Keratinocyte (primary cell): ENCODE measurements at regions not wholly inside any gene's neighbourhood (a gene's known extent, or its start where the extent isn't known, plus 50 kb on each side); places are given as distances from the start of the nearest gene placed in this dataset.

Experiments
- DNase-seq: peaks from one replicate; pipeline ENCODE4 v3.0.0-alpha.2; 2011; ENCODE audit warnings: low read depth, missing footprints, low spot score
- FAIRE-seq: peaks from 2 replicates; lab custom pipeline; 2011; peaks lifted over from hg19 to GRCh38; lab: Jason Lieb, UNC
- H2AFZ ChIP-seq: 2 replicates; pipeline ENCODE4 v1.6.0; 2012; ENCODE audit warnings: low read length, control low read depth, inconsistent platforms; ENCODE audit not compliant: control insufficient read depth
- H3K27ac ChIP-seq: 2 replicates; pipeline ENCODE4 v1.5.1; 2011; ENCODE audit warnings: low read length; ENCODE audit not compliant: control insufficient read depth, insufficient read depth
- H3K27me3 ChIP-seq: 3 replicates; pipeline ENCODE4 v1.6.0; 2011; ENCODE audit warnings: low read length; ENCODE audit not compliant: control insufficient read depth, insufficient read depth; ENCODE audit errors: extremely low read depth
- H3K36me3 ChIP-seq, 2 experiments: 2 replicates in 1 of 2; 3 replicates in 1 of 2; pipeline ENCODE4 v1.5.1; 2011; ENCODE audit warnings: low read length in 2 of 2, mild to moderate bottlenecking in 1 of 2; ENCODE audit not compliant: control insufficient read depth in 2 of 2, insufficient read depth in 2 of 2; ENCODE audit errors: extremely low read depth in 1 of 2
- H3K4me1 ChIP-seq: 3 replicates; pipeline ENCODE4 v1.5.1; 2011; ENCODE audit warnings: low read length; ENCODE audit not compliant: control insufficient read depth, insufficient read depth; ENCODE audit errors: extremely low read depth
- H3K4me2 ChIP-seq: 3 replicates; pipeline ENCODE4 v1.6.0; 2011; ENCODE audit warnings: low read depth, low read length; ENCODE audit not compliant: control insufficient read depth, insufficient read depth; ENCODE audit errors: extremely low read depth
- H3K4me3 ChIP-seq, 3 experiments: fragments of 200-600 bp in 1 of 3; sonication (generic) in 1 of 3; 2 replicates in 2 of 3; 3 replicates in 1 of 3; pipeline ENCODE4 v1.5.1; 2011 to 2016; ENCODE audit warnings: low read length in 3 of 3, mild to moderate bottlenecking in 3 of 3, control low read depth in 2 of 3, inconsistent platforms in 1 of 3, low read depth in 1 of 3, mixed read lengths in 1 of 3, mixed run types in 1 of 3, moderate library complexity in 1 of 3; ENCODE audit not compliant: control insufficient read depth in 2 of 3, insufficient read depth in 2 of 3; ENCODE audit errors: extremely low read depth in 1 of 3
- H3K79me2 ChIP-seq: 2 replicates; pipeline ENCODE4 v1.6.0; 2012; ENCODE audit warnings: low read length; ENCODE audit not compliant: control insufficient read depth, insufficient read depth
- H3K9ac ChIP-seq: 3 replicates; pipeline ENCODE4 v1.6.0; 2011; ENCODE audit warnings: low read length; ENCODE audit not compliant: control insufficient read depth, insufficient read depth; ENCODE audit errors: extremely low read depth
- H3K9me1 ChIP-seq: 3 replicates; pipeline ENCODE4 v1.6.0; 2011; ENCODE audit warnings: low read length; ENCODE audit not compliant: control insufficient read depth, insufficient read depth; ENCODE audit errors: extremely low read depth
- H3K9me3 ChIP-seq: 2 replicates; pipeline ENCODE4 v1.5.1; 2012; ENCODE audit warnings: low read depth, low read length; ENCODE audit not compliant: control insufficient read depth
- H4K20me1 ChIP-seq: 3 replicates; pipeline ENCODE4 v1.6.0; 2011; ENCODE audit warnings: low read length; ENCODE audit not compliant: control insufficient read depth, insufficient read depth; ENCODE audit errors: extremely low read depth
- CTCF ChIP-seq, 3 experiments: IDR thresholded peaks in 1 of 3; conservative IDR thresholded peaks in 1 of 3; optimal IDR thresholded peaks in 1 of 3; 2 replicates in 2 of 3; 3 replicates in 1 of 3; pipeline versions ENCODE3 to v1.5.1; 2011; ENCODE audit warnings: low read length in 3 of 3, mild to moderate bottlenecking in 3 of 3, moderate library complexity in 2 of 3, control low read depth in 1 of 3, inconsistent platforms in 1 of 3; ENCODE audit not compliant: insufficient read depth in 2 of 3; ENCODE audit errors: extremely low read depth in 1 of 3
- EZH2 ChIP-seq: IDR thresholded peaks from one replicate; pipeline ENCODE4 v1.6.1; 2012; ENCODE audit warnings: inconsistent platforms, mild to moderate bottlenecking, low read length, moderate library complexity
- dilution Hi-C: fragments of 300-500 bp; cut with MboI; formaldehyde crosslinking; loops from one replicate; pipeline ENCODE4 v1.7.0; 2020; ENCODE audit warnings: low sequenced_read_pairs; ENCODE audit not compliant: extremely low pct_ligation_motif_present

GRCh38 chr10:107856047-107856315 is 691.5 kb upstream of the SORCS1 start:
- dilution Hi-C loops, result no loop called here
- no peaks in the 10 kb centered on the region for H3K27me3 ChIP-seq
- no peaks in the 10 kb centered on the region for H3K79me2 ChIP-seq
- H3K4me3 ChIP-seq, result no peak overlapping the region
- no peaks in the 10 kb centered on the region for H3K4me1 ChIP-seq
- H4K20me1 ChIP-seq, result no peaks in the 10 kb centered on the region
- DNase-seq (no peak), FAIRE-seq (no peak)
- no peaks in the 10 kb centered on the region for H3K9me1 ChIP-seq
- no peak overlapping the region for H3K27ac ChIP-seq
- H2AFZ ChIP-seq, result no peak overlapping the region
- no peaks in the 10 kb centered on the region for H3K36me3 ChIP-seq
- no peak overlapping the region for H3K9ac ChIP-seq
- TF ChIP-seq CTCF (optimal IDR thresholded peaks at IDR 0.05 in 1 of 3, IDR thresholded peaks at IDR 0.05 in 1 of 3, conservative IDR thresholded peaks at IDR 0.05 in 1 of 3; ENCODE audit: extremely low read depth in 1 of 3, insufficient read depth in 2 of 3, low read length in 3 of 3), result no peak
- TF ChIP-seq EZH2, result no peak
- no peaks in the 10 kb centered on the region for H3K9me3 ChIP-seq
- H3K4me2 ChIP-seq, result no peak overlapping the region

GRCh38 chr10:107855301-107856046 is 691.0 kb upstream of the SORCS1 start:
- Histone ChIP-seq H3K9me1 (no peaks in the 10 kb centered on the region), H3K9ac (no peak overlapping the region), H3K4me1 (no peaks in the 10 kb centered on the region), H3K36me3 (no peaks in the 10 kb centered on the region), H4K20me1 (no peaks in the 10 kb centered on the region), H3K9me3 (no peaks in the 10 kb centered on the region), H3K79me2 (no peaks in the 10 kb centered on the region), H3K4me3 (no peak overlapping the region), H3K27ac (no peak overlapping the region), H3K27me3 (no peaks in the 10 kb centered on the region), H2AFZ (no peak overlapping the region), H3K4me2 (no peak overlapping the region)
- no peak for FAIRE-seq
- no peak for DNase-seq
- TF ChIP-seq EZH2, result no peak
- no peak for TF ChIP-seq CTCF (optimal IDR thresholded peaks at IDR 0.05 in 1 of 3, IDR thresholded peaks at IDR 0.05 in 1 of 3, conservative IDR thresholded peaks at IDR 0.05 in 1 of 3; ENCODE audit: extremely low read depth in 1 of 3, insufficient read depth in 2 of 3, low read length in 3 of 3)
- dilution Hi-C loops, result no loop called here
